ENCODE measurements at regions not wholly inside any gene's neighbourhood (a gene's known extent, or its start where the extent isn't known, plus 50 kb on each side); places are given as distances from the start of the nearest gene placed in this dataset.

GRCh38 chr6:164150232-164150631 is 735.7 kb downstream of the QKI start:
- no peak for DNase-seq (ENCODE audit: extremely low spot score)
- TF ChIP-seq CTCF (IDR thresholded peaks at IDR 0.05; ENCODE audit: control extremely low read depth, extremely low read depth, low read depth, missing control alignments) = no peak
- POLR2A ChIA-PET = no interaction called here
- CTCF ChIA-PET = interaction anchor here (1.1 kb wide), 1 partner anchor 11 kb away, joined by 3 read pairs; no protein-coding TSS in a partner anchor

- ChIA-PET CTCF (no interaction called here), POLR2A (no interaction called here)
- no peak for TF ChIP-seq CTCF (IDR thresholded peaks at IDR 0.05; ENCODE audit: control extremely low read depth, extremely low read depth, low read depth, missing control alignments)
- DNase-seq (ENCODE audit: extremely low spot score) = no peak
Measured at GRCh38 chr6:164148788-164149187, 734.3 kb downstream of the QKI start.

DNA sequence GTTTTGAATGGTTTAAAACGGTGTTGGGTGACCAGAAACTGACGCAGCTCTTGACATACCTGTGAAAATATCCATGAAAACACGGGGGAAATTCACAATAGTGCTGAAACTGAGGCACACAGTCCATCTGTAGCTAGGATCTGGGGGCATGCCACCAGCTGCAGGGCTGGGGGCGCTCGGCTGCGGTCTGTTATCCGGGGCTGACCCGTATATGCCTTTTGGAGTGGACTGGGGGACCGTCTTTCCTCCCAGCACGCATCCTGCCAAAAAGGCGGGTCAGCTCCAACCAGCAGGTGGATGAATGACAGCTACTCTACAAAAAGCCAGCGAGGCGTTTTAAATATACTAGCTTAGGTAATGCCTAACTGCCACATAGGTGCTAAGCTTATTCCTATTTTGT is 729.8 kb downstream of the QKI start:
- no peak for DNase-seq (ENCODE audit: extremely low spot score)
- POLR2A ChIA-PET = no interaction called here
- CTCF ChIA-PET = interaction anchor here (0.8 to 1.3 kb wide), 2 partner anchors 13 to 16 kb away, joined by 3 read pairs; no protein-coding TSS in a partner anchor
- no peak for TF ChIP-seq CTCF (IDR thresholded peaks at IDR 0.05; ENCODE audit: control extremely low read depth, extremely low read depth, low read depth, missing control alignments)

DNA sequence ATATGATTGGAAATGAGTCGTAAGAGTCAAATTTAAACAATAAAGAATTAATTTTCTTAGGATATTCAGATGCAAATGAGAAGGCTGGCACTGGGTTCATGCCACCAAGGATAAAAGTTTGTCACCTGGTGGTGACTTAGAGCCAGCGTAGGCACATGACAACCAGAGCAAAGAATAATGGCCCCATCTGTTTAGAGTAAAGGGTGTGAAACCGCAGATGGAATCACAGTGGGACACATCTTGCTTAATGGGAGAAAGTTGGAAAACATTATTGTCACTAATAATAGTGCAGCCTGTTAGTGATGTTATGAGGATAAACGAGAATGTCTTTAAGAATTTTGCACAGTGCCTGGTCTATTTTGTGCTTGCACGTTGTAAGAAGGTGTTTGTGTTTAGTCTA is 727.8 kb downstream of the QKI start:
- no peak for TF ChIP-seq CTCF (IDR thresholded peaks at IDR 0.05; ENCODE audit: control extremely low read depth, extremely low read depth, low read depth, missing control alignments)
- DNase-seq (ENCODE audit: extremely low spot score) = no peak
- ChIA-PET CTCF (no interaction called here), POLR2A (no interaction called here)

GRCh38 chr6:164135511-164136132 is 721.1 kb downstream of the QKI start:
- DNase-seq (ENCODE audit: extremely low spot score) = no peak
- ChIA-PET CTCF (no interaction called here), POLR2A (no interaction called here)
- no peak for TF ChIP-seq CTCF (IDR thresholded peaks at IDR 0.05; ENCODE audit: control extremely low read depth, extremely low read depth, low read depth, missing control alignments)

GRCh38 chr6:164133095-164133494 is 718.6 kb downstream of the QKI start:
- no peak for TF ChIP-seq CTCF (IDR thresholded peaks at IDR 0.05; ENCODE audit: control extremely low read depth, extremely low read depth, low read depth, missing control alignments)
- DNase-seq (ENCODE audit: extremely low spot score) = no peak
- ChIA-PET POLR2A (no interaction called here), CTCF (interaction anchor here (1.5 kb wide), 1 partner anchor 36 kb away, joined by 3 read pairs; no protein-coding TSS in a partner anchor)

All from GM10248 (cell line).